ENCODE measurements at regions not wholly inside any gene's neighbourhood (a gene's known extent, or its start where the extent isn't known, plus 50 kb on each side); places are given as distances from the start of the nearest gene placed in this dataset.

DNA sequence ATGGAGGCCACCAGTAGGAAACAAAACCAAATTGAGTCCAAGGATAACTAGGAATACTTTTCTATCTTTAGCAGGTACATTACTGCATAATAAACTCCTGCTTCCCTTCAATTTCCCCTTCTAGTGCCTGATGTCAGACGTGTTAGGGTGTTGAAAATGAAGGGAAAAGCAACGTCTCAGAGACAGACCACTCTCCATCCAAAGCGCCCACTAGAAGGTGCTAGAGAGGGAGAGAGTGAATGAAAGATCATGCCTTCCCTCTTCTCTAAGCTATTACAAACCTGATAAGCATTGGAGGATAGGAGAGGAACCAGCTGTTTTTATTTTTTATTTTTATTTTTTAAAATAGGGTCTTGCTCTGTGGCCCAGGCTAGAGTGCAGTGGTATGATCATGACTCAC lies 64.1 kb downstream of the ZNF641 start:
- Histone ChIP-seq H3K36me3 (no peaks in the 10 kb centered on the region), H3K27me3 (peaks cover 11% of the 10 kb centered on the region), H3K27ac (no peak overlapping the region), H3K9me3 (replicated peaks) (no peaks in the 10 kb centered on the region), H3K4me1 (no peaks in the 10 kb centered on the region), H3K4me3 (no peak overlapping the region)
- DNase-seq, result peak in 1 of 2 experiments; percentile 22

DNA sequence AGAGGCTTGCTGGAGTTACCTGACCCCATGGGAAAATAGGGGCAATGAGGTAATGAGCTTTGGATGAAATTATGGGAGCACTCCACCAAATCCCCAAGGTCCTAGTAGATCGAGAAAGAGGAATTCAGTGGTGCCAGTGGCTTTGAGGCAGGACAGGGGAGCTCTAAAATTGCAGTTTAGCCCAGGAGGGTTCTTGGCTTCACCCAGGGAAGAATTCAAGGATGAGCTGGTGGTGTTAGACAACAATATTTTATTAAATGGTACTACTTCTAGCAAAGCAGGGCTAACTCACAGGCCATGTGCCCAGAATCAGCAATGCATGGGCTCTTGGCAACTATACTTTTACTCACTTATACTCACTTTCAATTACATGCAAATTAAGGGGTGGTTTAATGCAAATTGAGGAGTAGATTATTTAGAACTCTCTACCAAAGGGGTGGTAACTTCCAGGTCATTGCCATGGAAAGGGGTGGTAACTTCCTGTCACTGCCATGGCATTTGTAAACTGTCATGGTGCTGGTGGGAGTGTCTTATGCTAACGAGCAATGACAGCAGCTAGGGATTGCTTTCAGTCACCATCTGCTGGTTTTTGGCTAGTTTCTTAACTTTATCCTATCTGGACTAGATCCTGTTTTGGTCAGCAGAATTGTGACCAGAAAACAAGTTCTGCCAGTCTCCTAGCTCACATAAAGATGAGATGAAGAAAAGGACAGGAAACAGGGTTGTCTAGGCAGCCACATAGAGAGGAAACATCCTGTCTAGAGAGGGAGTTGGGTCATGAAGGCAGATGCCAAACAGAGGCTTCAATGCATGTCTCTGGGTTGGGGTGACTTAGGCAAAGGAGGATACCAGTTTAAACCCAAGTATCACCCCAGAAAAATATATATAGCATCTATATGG lies 64.7 kb downstream of the ZNF641 start:
- peak in 1 of 2 experiments; percentile 7 for DNase-seq
- H3K27ac ChIP-seq, result no peak overlapping the region
- H3K4me3 ChIP-seq, result no peak overlapping the region
- H3K27me3 ChIP-seq, result peaks cover 4% of the 10 kb centered on the region
- H3K9me3 ChIP-seq (replicated peaks), result no peaks in the 10 kb centered on the region
- H3K36me3 ChIP-seq, result no peaks in the 10 kb centered on the region
- no peaks in the 10 kb centered on the region for H3K4me1 ChIP-seq

DNA sequence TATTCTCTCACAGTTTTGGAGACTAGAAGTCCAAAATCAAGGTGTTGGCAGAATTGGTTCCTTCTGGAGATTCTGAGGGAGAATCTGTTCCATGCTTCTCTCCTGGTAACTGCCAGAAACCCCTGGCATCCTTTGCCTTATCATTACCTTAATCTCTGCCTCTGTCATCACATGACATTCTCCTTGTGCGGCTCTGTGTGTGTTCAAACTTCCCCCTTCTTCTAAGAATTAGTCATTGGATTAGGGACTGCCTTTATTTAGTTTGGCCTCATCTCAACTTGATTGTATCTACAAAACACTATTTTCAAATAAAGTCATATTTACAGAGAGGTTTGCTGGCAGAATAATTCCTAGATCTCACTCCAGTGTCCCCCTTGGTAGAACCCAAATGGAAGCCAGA lies 68.9 kb downstream of the ZNF641 start:
- Histone ChIP-seq H3K36me3 (no peaks in the 10 kb centered on the region), H3K27ac (no peak overlapping the region), H3K4me1 (no peaks in the 10 kb centered on the region), H3K9me3 (replicated peaks) (no peaks in the 10 kb centered on the region), H3K4me3 (no peak overlapping the region), H3K27me3 (no peaks in the 10 kb centered on the region; the same call in 1 of the 2 replicates)
- DNase-seq, result no peak

DNA sequence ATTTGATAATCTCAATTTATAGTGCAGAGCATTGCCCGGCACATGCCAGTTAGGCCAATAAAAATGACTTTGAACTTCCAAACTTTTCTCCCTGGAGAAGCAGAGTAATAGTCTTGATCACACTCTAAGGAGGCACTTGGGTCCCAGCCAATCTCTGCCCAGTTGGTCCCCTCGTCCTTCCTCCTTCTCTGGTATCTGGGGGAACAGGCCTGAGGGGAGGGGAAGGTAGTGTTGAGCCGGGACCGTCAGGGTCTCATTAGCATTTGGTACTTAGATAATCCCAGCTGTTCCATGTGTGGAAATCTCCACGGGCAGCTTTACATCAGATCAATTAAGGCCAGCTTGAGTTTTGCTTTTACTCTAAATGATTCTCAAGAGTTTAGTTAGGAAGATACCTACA lies 70.1 kb downstream of the ZNF641 start:
- Histone ChIP-seq H3K36me3 (no peaks in the 10 kb centered on the region), H3K4me3 (no peak overlapping the region), H3K27me3 (no peaks in the 10 kb centered on the region; the same call in 1 of the 2 replicates), H3K9me3 (replicated peaks) (no peaks in the 10 kb centered on the region), H3K4me1 (no peaks in the 10 kb centered on the region), H3K27ac (no peak overlapping the region)
- DNase-seq, result no peak

DNA sequence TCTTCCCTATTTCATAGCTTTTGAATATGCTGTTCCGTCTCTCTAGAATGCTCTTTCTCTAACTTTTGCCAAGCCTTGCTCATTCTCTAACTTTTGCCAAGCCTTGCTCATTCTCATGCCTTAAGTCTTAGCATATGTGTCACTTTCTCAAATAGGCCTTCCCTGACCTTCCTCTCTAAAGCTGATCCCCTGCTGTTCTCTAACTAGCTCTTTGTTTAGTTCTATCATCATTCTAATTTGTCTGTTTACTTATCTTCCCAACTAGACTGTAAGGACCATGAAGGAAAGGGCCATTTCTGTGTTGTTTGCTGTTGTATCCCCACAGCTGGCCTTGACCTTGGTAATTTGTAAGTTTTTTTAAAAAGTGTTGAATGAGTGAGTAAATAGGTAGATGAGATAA lies 71.1 kb downstream of the ZNF641 start:
- no peak for DNase-seq
- Histone ChIP-seq H3K27ac (no peak overlapping the region), H3K27me3 (no peaks in the 10 kb centered on the region; the same call in 1 of the 2 replicates), H3K4me3 (no peak overlapping the region), H3K36me3 (no peaks in the 10 kb centered on the region), H3K9me3 (replicated peaks) (no peaks in the 10 kb centered on the region), H3K4me1 (no peaks in the 10 kb centered on the region)

DNA sequence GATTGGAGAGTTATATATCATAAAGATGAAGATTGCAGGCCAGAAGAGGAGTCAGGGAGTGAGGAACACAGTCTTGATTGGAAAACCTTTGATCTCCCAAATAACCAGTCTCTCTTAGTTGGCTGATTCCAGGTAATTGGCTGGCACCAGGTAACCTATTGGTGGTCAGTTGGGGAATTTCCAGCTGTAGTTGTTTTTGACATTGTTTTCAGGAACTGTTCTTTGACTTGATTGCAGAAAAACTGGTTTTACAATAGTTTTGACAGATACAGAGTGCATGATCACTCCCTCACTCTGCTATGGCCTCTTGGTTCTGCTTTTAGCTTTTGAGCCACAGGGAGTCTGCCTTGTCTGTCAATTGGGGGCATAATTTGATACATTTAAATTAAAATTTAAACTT lies 71.6 kb downstream of the ZNF641 start:
- Histone ChIP-seq H3K27ac (no peak overlapping the region), H3K9me3 (replicated peaks) (peaks cover under 1% of the 10 kb centered on the region; the same call in 1 of the 2 replicates), H3K4me3 (no peak overlapping the region), H3K36me3 (no peaks in the 10 kb centered on the region), H3K4me1 (no peaks in the 10 kb centered on the region), H3K27me3 (no peaks in the 10 kb centered on the region; the same call in 1 of the 2 replicates)
- DNase-seq, result no peak

DNA sequence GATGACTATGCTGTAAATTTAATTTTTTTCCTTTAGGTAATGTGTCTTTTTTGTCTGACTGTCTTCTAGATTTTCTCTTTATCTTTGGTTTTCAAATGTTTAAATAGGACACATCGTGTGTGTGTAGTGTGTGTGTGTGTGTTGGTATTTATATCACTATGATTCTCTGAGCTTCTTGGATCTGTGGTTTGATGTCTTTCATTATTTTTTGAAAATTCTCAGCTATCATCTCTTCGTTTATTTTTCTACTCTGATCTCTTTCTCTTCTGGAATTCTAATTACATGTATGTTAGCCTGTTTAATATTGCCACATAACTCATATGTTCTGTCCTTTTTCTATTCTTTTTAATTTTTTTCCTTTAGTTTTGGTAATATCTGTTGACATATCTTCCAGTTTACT lies 73.5 kb upstream of the OR10AD1 start:
- Histone ChIP-seq H3K4me3 (no peak overlapping the region), H3K4me1 (no peaks in the 10 kb centered on the region), H3K36me3 (no peaks in the 10 kb centered on the region), H3K9me3 (replicated peaks) (peaks cover 2% of the 10 kb centered on the region; the same call in 1 of the 2 replicates), H3K27me3 (no peaks in the 10 kb centered on the region), H3K27ac (no peak overlapping the region)
- no peak for DNase-seq

DNA sequence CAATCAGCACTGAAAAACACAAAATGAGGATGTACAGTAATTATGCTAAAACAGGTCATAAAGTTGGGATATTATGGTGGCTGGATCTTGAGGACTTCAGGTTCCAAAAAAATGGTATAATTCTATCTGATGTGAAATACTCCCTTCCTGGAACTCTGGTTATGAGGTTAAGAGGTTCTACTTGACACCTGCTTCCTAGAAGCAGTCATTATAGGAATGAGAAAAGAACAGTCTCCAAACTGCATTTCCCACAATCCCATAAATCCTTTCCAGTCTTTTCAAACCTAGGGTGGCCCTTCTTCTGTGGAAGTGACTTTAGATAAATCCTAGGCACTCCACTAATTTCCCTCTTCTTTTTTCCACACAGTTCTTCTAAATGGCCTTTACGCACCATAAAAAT lies 63.7 kb upstream of the OR10AD1 start:
- DNase-seq, result no peak
- Histone ChIP-seq H3K4me3 (no peak overlapping the region), H3K27ac (no peak overlapping the region), H3K4me1 (no peaks in the 10 kb centered on the region), H3K9me3 (replicated peaks) (no peaks in the 10 kb centered on the region), H3K27me3 (0 out of 2 replicates have a peak, but pooled peaks cover 3% of the 10 kb centered on the region), H3K36me3 (no peaks in the 10 kb centered on the region)

DNA sequence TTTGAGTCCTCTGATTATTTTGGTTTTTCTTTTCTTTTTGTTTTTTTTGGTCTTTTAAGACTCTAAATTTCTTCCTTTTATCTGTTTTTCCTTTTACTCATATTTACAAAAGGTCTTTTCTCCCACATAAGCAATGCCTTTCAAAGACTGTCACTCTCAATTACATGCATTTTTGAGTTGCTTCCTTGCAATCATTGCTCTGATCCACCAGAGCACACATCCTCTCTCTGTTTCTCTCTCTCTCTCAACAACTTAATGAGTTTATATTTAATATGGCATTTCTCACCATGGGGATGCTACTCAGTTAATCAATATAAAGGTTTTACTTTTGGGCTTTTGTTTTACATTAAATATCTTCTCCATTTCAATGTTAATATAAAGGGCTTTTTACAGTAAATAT lies 62.7 kb upstream of the OR10AD1 start:
- Histone ChIP-seq H3K27me3 (0 out of 2 replicates have a peak, but pooled peaks cover 3% of the 10 kb centered on the region), H3K4me3 (no peak overlapping the region), H3K27ac (no peak overlapping the region), H3K4me1 (no peaks in the 10 kb centered on the region), H3K36me3 (no peaks in the 10 kb centered on the region), H3K9me3 (replicated peaks) (no peaks in the 10 kb centered on the region)
- no peak for DNase-seq

DNA sequence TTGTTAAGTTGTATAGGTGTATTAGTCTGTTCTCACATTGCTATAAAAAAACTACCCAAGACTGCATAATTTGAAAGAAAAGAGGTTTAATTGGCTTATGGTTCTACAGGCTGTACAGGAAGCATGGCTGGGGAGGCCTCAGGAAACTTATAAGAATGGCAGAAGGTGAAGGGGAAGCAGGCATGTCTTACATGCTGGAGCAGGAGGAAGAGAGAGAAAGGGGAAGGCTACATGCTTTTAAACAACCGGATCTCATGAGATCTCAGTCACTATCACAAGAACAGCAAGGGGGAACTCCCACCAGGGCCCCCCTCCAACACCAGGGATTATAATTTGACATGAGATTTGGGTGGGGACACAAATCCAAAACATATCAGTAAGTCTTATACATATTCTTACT lies 60.5 kb upstream of the OR10AD1 start:
- H3K27me3 ChIP-seq, result 0 out of 2 replicates have a peak, but pooled peaks cover 3% of the 10 kb centered on the region
- no peak overlapping the region for H3K4me3 ChIP-seq
- no peaks in the 10 kb centered on the region for H3K4me1 ChIP-seq
- H3K27ac ChIP-seq, result no peak overlapping the region
- H3K36me3 ChIP-seq, result no peaks in the 10 kb centered on the region
- DNase-seq, result no peak
- no peaks in the 10 kb centered on the region for H3K9me3 ChIP-seq (replicated peaks)

DNA sequence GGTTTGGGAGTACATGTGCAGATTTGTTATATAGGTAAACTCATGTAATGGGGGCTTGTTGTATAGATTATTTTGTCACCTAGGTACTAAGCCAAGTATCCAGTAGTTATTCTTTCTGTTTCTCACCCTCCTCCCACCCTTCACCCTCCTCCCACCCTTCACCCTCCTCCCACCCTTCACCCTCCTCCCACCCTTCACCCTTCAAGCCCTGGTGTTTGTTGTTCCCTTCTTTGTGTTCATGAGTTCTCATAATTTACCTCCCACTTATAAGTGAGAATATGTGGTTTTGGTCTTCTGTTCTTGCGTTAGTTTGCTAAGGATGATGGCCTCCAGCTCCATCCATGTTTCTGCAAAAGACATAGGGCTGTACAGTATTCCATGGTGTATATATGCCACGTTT lies 58.7 kb upstream of the OR10AD1 start:
- H3K4me1 ChIP-seq, result no peaks in the 10 kb centered on the region
- H3K9me3 ChIP-seq (replicated peaks), result no peaks in the 10 kb centered on the region
- no peak overlapping the region for H3K27ac ChIP-seq
- no peak overlapping the region for H3K4me3 ChIP-seq
- H3K36me3 ChIP-seq, result no peaks in the 10 kb centered on the region
- DNase-seq, result no peak
- 0 out of 2 replicates have a peak, but pooled peaks cover 3% of the 10 kb centered on the region for H3K27me3 ChIP-seq
